Activated T-helper 2 cell treated with anti-CD3 and anti-CD28 coated beads, Interferon-gamma antibody, Interleukin-2, Interleukin-4, amounts not matched to agents 10 μg/mL and 5 μg/mL and 100 μg/mL, durations not matched to agents 14 hours and 24 hours and 36 hours (primary cell): ENCODE measurements at regions not wholly inside any gene's neighbourhood (a gene's known extent, or its start where the extent isn't known, plus 50 kb on each side); places are given as distances from the start of the nearest gene placed in this dataset.

Source experiments
- DNase-seq: peaks from one replicate; pipeline ENCODE4 v3.0.0; 2021; ENCODE audit warnings: low spot score
- H3K27ac Mint-ChIP-seq: one replicate; pipeline ENCODE4 v1.8.0; 2021; ENCODE audit warnings: mixed read lengths
- H3K27me3 Mint-ChIP-seq: one replicate; pipeline ENCODE4 v1.8.0; 2021; ENCODE audit warnings: low read depth, mixed read lengths
- H3K36me3 Mint-ChIP-seq: one replicate; pipeline ENCODE4 v1.8.0; 2021; ENCODE audit warnings: low read depth, mixed read lengths
- H3K4me1 Mint-ChIP-seq: one replicate; pipeline ENCODE4 v1.8.0; 2021; ENCODE audit warnings: low read depth, mixed read lengths
- H3K4me3 Mint-ChIP-seq: one replicate; pipeline ENCODE4 v1.8.0; 2021; ENCODE audit warnings: low read depth, mild to moderate bottlenecking, moderate library complexity, mixed read lengths
- H3K9me3 Mint-ChIP-seq: one replicate; pipeline ENCODE4 v1.8.0; 2021; ENCODE audit warnings: mixed read lengths
- intact Hi-C: fragments of 100-400 bp; cut with micrococcal nuclease; formaldehyde crosslinking; loops from one replicate; pipeline ENCODE4 v1.15.1; 2023

DNA sequence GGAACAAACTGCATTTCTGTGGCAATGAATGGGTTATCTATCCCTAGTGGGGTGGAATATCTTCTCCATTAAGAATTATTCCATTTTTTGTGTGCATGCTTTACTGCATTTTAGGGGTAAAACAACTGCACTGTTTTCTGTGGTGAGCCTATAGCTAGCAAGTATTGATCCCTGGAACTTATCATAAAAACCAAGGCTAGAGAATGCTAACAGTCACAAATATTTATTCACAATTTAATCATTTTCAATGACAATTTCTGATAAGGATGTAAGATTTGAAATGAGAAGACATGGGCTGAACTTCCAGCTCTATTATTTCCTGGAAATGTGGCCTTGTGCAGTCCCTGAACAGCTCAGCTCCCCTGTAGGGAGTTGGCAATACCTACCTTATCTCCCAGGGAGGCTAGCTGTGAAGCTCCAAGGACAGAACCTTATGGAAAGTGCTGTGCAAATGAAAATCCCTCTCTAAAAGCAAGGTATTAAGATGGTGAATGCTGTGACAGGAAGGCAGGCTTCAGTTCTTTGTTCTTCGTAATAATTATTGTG is 51.5 kb upstream of the FAM216B start:
- no peaks in the 10 kb centered on the region for H3K4me1 Mint-ChIP-seq
- no peak for DNase-seq
- no peak overlapping the region for H3K27ac Mint-ChIP-seq
- intact Hi-C loops = no loop called here
- no peak overlapping the region for H3K4me3 Mint-ChIP-seq
- peaks cover 31% of the 10 kb centered on the region for H3K27me3 Mint-ChIP-seq
- H3K9me3 Mint-ChIP-seq = peaks cover 5% of the 10 kb centered on the region
- H3K36me3 Mint-ChIP-seq = no peaks in the 10 kb centered on the region
